ENCODE measurements at regions not wholly inside any gene's neighbourhood (a gene's known extent, or its start where the extent isn't known, plus 50 kb on each side); places are given as distances from the start of the nearest gene placed in this dataset.

GRCh38 chr14:83300476-83301064, 1766.9 kb upstream of the SEL1L start:
- H3K4me3 ChIP-seq, result no peak overlapping the region
- intact Hi-C loops (cut with DNase I), result loop anchor here in 3 of 10 donors (5.0 to 10.0 kb wide), 2 partner anchors 162 to 164 kb away; no protein-coding TSS in a partner anchor
- 44 to 66% (median 53%) methylated on average over 1 of the region's 1 CpG for WGBS, 4 donors
- ATAC-seq, result no peak
- no peaks in the 10 kb centered on the region for H3K36me3 ChIP-seq
- no peak for DNase-seq
- H3K4me1 ChIP-seq, result no peaks in the 10 kb centered on the region
- H3K27ac ChIP-seq, result no peak overlapping the region
- TF ChIP-seq CTCF (IDR thresholded peaks at IDR 0.05) (peak; percentile 63 to 86 (median 77)), POLR2A (IDR thresholded peaks at IDR 0.05) (no peak)
- no peaks in the 10 kb centered on the region for H3K27me3 ChIP-seq
- no peaks in the 10 kb centered on the region for H3K9me3 ChIP-seq

- H3K4me1 ChIP-seq, result no peaks in the 10 kb centered on the region
- WGBS, 4 donors, result 64 to 70% (median 69%) methylated on average over 3 of the region's 3 CpGs
- no peaks in the 10 kb centered on the region for H3K36me3 ChIP-seq
- intact Hi-C loops (cut with DNase I), result loop anchor here in 3 of 10 donors (5.0 to 10.0 kb wide), 2 partner anchors 161 to 163 kb away; no protein-coding TSS in a partner anchor
- H3K9me3 ChIP-seq, result no peaks in the 10 kb centered on the region
- H3K27ac ChIP-seq, result no peak overlapping the region
- DNase-seq (no peak), ATAC-seq (no peak)
- H3K27me3 ChIP-seq, result no peaks in the 10 kb centered on the region
- TF ChIP-seq CTCF (IDR thresholded peaks at IDR 0.05), result no peak
- TF ChIP-seq POLR2A (IDR thresholded peaks at IDR 0.05), result no peak
- H3K4me3 ChIP-seq, result no peak overlapping the region
Observed at GRCh38 chr14:83301791-83302190, 1768.1 kb upstream of the SEL1L start.

- Histone ChIP-seq H3K4me1 (no peaks in the 10 kb centered on the region), H3K36me3 (no peaks in the 10 kb centered on the region), H3K4me3 (no peak overlapping the region), H3K27me3 (no peaks in the 10 kb centered on the region), H3K27ac (no peak overlapping the region), H3K9me3 (peaks cover 0 to 8% (median 0%) of the 10 kb centered on the region in 12 donors)
- no peak for DNase-seq
- intact Hi-C loops (cut with DNase I), result loop anchor here in 1 of 10 donors (10.0 kb wide), 1 partner anchor 156 kb away; no protein-coding TSS in a partner anchor
- TF ChIP-seq CTCF (IDR thresholded peaks at IDR 0.05) (no peak), POLR2A (IDR thresholded peaks at IDR 0.05) (no peak)
- ATAC-seq, result no peak
- 94 to 100% (median 95%) methylated on average over 1 of the region's 1 CpG for WGBS, 4 donors
Observed at GRCh38 chr14:83309211-83309610, 1775.6 kb upstream of the SEL1L start.

- intact Hi-C loops (cut with DNase I), result loop anchor here in 1 of 10 donors (10.0 kb wide), 1 partner anchor 155 kb away; no protein-coding TSS in a partner anchor
- Histone ChIP-seq H3K27me3 (no peaks in the 10 kb centered on the region), H3K36me3 (no peaks in the 10 kb centered on the region), H3K4me1 (no peaks in the 10 kb centered on the region), H3K9me3 (peaks cover 0 to 8% (median 0%) of the 10 kb centered on the region in 12 donors), H3K4me3 (no peak overlapping the region), H3K27ac (no peak overlapping the region)
- ATAC-seq (no peak), DNase-seq (no peak)
- WGBS, 4 donors, result 58 to 62% (median 60%) methylated on average over 3 of the region's 3 CpGs
- TF ChIP-seq POLR2A (IDR thresholded peaks at IDR 0.05), result no peak
- no peak for TF ChIP-seq CTCF (IDR thresholded peaks at IDR 0.05)
Observed at GRCh38 chr14:83309833-83310232, 1776.2 kb upstream of the SEL1L start.
